HG03175 (cell line): ENCODE measurements at regions not wholly inside any gene's neighbourhood (a gene's known extent, or its start where the extent isn't known, plus 50 kb on each side); places are given as distances from the start of the nearest gene placed in this dataset.
"Not testable (repeated sequence)": the region's sequence is repeated elsewhere in the genome, so short reads cannot be mapped to it uniquely, and the experiment has no call there.

Experiments used
- ATAC-seq: cut with Tn5 transposase; IDR thresholded peaks from one replicate; pipeline ENCODE4 v1.9.1; 2021; ENCODE audit warnings: mild to moderate bottlenecking, moderate library complexity; ENCODE audit not compliant: unreplicated experiment

GRCh38 chr11:19628018-19628417 is 84.6 kb upstream of the NAV2 start:
- no peak for ATAC-seq

GRCh38 chr11:19627566-19627965 is 85.1 kb upstream of the NAV2 start:
- ATAC-seq, result no peak

- no peak for ATAC-seq
Measured at GRCh38 chr11:19625438-19625837, 87.2 kb upstream of the NAV2 start.

GRCh38 chr11:19617696-19618523 is 94.7 kb upstream of the NAV2 start:
- ATAC-seq, result no peak

- ATAC-seq, result no peak
Measured at GRCh38 chr11:19615341-19616183, 97.1 kb upstream of the NAV2 start.

- ATAC-seq, result no peak
Measured at GRCh38 chr11:19614370-19614940, 98.2 kb upstream of the NAV2 start.

- not testable (repeated sequence) for ATAC-seq
Measured at GRCh38 chr11:19612025-19612424, 100.6 kb upstream of the NAV2 start.

GRCh38 chr11:19607656-19608360 is 104.8 kb upstream of the NAV2 start:
- ATAC-seq, result no peak

- no peak for ATAC-seq
Measured at GRCh38 chr11:19606856-19607655, 105.6 kb upstream of the NAV2 start.

GRCh38 chr11:19605520-19606371 is 106.9 kb upstream of the NAV2 start:
- ATAC-seq, result no peak

GRCh38 chr11:19604679-19605375 is 107.8 kb upstream of the NAV2 start:
- ATAC-seq, result no peak

- ATAC-seq, result no peak
Measured at GRCh38 chr11:19603771-19604170, 108.9 kb upstream of the NAV2 start.

- no peak for ATAC-seq
Measured at GRCh38 chr11:19602891-19603290, 109.7 kb upstream of the NAV2 start.

- no peak for ATAC-seq
Measured at GRCh38 chr11:19602406-19602805, 110.2 kb upstream of the NAV2 start.

- no peak for ATAC-seq
Measured at GRCh38 chr11:19601235-19601634, 111.4 kb upstream of the NAV2 start.

- no peak for ATAC-seq
Measured at GRCh38 chr11:19599681-19600080, 113.0 kb upstream of the NAV2 start.

- ATAC-seq, result no peak
Measured at GRCh38 chr11:19598876-19599486, 113.7 kb upstream of the NAV2 start.

GRCh38 chr11:19598456-19598855 is 114.2 kb upstream of the NAV2 start:
- no peak for ATAC-seq
